IMR-90 (cell line): ENCODE measurements at regions not wholly inside any gene's neighbourhood (a gene's known extent, or its start where the extent isn't known, plus 50 kb on each side); places are given as distances from the start of the nearest gene placed in this dataset.

ENCODE experiments used
- ATAC-seq: fragments of 200-7000 bp; cut with Tn5 transposase; 2 replicates; pipeline ENCODE4 v1.9.1; 2020; ENCODE audit warnings: low read depth, mild to moderate bottlenecking, moderate library complexity
- BruUV-seq: library from RNA; stranded (reverse); fragments of 400-500 nt; replicated peaks from 2 replicates; lab custom pipeline; 2021; lab: Mats Ljungman, UMichigan
- CTCF ChIA-PET: fragments of 300-600 bp; formaldehyde crosslinking; extraction: SDS; loops from one replicate; lab custom pipeline; 2021; ENCODE audit warnings: antibody characterized with exemption; lab: Yijun Ruan, JAX
- POLR2A ChIA-PET: fragments of 300-600 bp; sonication (Branson Sonifier 250); formaldehyde crosslinking; loops from one replicate; lab custom pipeline; 2022; ENCODE audit warnings: antibody characterized with exemption; ENCODE audit not compliant: unreplicated experiment; lab: Charles Lee
- DNase-seq: peaks from one replicate; pipeline ENCODE4 v3.0.0; 2013
- H2AFZ ChIP-seq: replicated peaks from 2 replicates; pipeline ENCODE3; 2013; ENCODE audit warnings: low read length, mild to moderate bottlenecking; ENCODE audit not compliant: poor library complexity
- H2AK5ac ChIP-seq: 2 replicates; pipeline ENCODE4 v1.6.1; 2013; ENCODE audit warnings: low read depth, low read length, inconsistent platforms
- H2AK9ac ChIP-seq: replicated peaks from 2 replicates; pipeline ENCODE3; 2013; ENCODE audit warnings: mild to moderate bottlenecking, low read depth, low read length, moderate library complexity; ENCODE audit not compliant: poor library complexity
- H2BK120ac ChIP-seq: 2 replicates; pipeline ENCODE4 v1.6.1; 2013; ENCODE audit warnings: low read depth, low read length, inconsistent platforms
- H2BK15ac ChIP-seq: 3 replicates; pipeline ENCODE4 v1.6.1; 2013; ENCODE audit warnings: low read depth, low read length, inconsistent platforms
- H2BK20ac ChIP-seq: 2 replicates; pipeline ENCODE4 v1.6.1; 2013; ENCODE audit warnings: low read depth, mild to moderate bottlenecking, inconsistent platforms, low read length, moderate library complexity
- H2BK5ac ChIP-seq: 2 replicates; pipeline ENCODE4 v1.6.1; 2013; ENCODE audit warnings: mild to moderate bottlenecking, low read depth, low read length, inconsistent platforms; ENCODE audit not compliant: poor library complexity, severe bottlenecking
- H3K14ac ChIP-seq: replicated peaks from 2 replicates; pipeline ENCODE4 v1.6.1; 2013; ENCODE audit warnings: low read depth, low read length, inconsistent platforms
- H3K18ac ChIP-seq: 2 replicates; pipeline ENCODE4 v1.6.1; 2013; ENCODE audit warnings: low read depth, low read length, control low read depth
- H3K23ac ChIP-seq: 2 replicates; pipeline ENCODE4 v1.6.1; 2013; ENCODE audit warnings: low read depth, low read length, inconsistent platforms
- H3K27ac ChIP-seq: 2 replicates; pipeline ENCODE4 v1.5.1; 2013; ENCODE audit warnings: mild to moderate bottlenecking, control low read depth, low read length; ENCODE audit not compliant: insufficient read depth
- H3K27me3 ChIP-seq: 2 replicates; pipeline ENCODE4 v1.6.1; 2013; ENCODE audit warnings: low read length; ENCODE audit not compliant: control insufficient read depth, insufficient read depth
- H3K36me3 ChIP-seq: 2 replicates; pipeline ENCODE4 v1.6.1; 2013; ENCODE audit warnings: low read length, mixed read lengths; ENCODE audit not compliant: control insufficient read depth, insufficient read depth
- H3K4ac ChIP-seq: 2 replicates; pipeline ENCODE4 v1.6.1; 2013; ENCODE audit warnings: low read depth, low read length, inconsistent platforms
- H3K4me1 ChIP-seq: 2 replicates; pipeline ENCODE4 v1.6.1; 2013; ENCODE audit warnings: low read length, mixed read lengths; ENCODE audit not compliant: control insufficient read depth, insufficient read depth
- H3K4me2 ChIP-seq: 2 replicates; pipeline ENCODE4 v1.6.1; 2013; ENCODE audit warnings: low read depth, mild to moderate bottlenecking, control low read depth, low read length, moderate library complexity
- H3K4me3 ChIP-seq: 2 replicates; pipeline ENCODE4 v1.5.1; 2013; ENCODE audit warnings: low read depth, mild to moderate bottlenecking, control low read depth, low read length, moderate library complexity; ENCODE audit not compliant: insufficient read depth
- H3K56ac ChIP-seq: 2 replicates; pipeline ENCODE4 v1.6.1; 2013; ENCODE audit warnings: low read length, inconsistent platforms; ENCODE audit not compliant: insufficient read depth; ENCODE audit errors: extremely low read depth
- H3K79me1 ChIP-seq, 2 experiments: 2 replicates each; pipeline ENCODE4 v1.6.1; 2013; ENCODE audit warnings: low read length in 2 of 2, inconsistent platforms in 1 of 2, low read depth in 1 of 2
- H3K9ac ChIP-seq: 2 replicates; pipeline ENCODE4 v1.6.1; 2013; ENCODE audit warnings: low read depth, low read length, control low read depth
- H3K9me1 ChIP-seq: 2 replicates; pipeline ENCODE4 v1.6.1; 2013; ENCODE audit warnings: low read length, inconsistent platforms; ENCODE audit not compliant: insufficient read depth
- H3K9me3 ChIP-seq: 2 replicates; pipeline ENCODE4 v1.6.1; 2013; ENCODE audit warnings: low read length; ENCODE audit not compliant: control insufficient read depth, insufficient read depth
- H4K20me1 ChIP-seq: 2 replicates; pipeline ENCODE4 v1.6.1; 2013; ENCODE audit warnings: low read length, inconsistent platforms; ENCODE audit not compliant: insufficient read depth
- H4K5ac ChIP-seq: 2 replicates; pipeline ENCODE4 v1.6.1; 2013; ENCODE audit warnings: mild to moderate bottlenecking, low read depth, low read length, control low read depth
- H4K8ac ChIP-seq, 2 experiments: 2 replicates each; pipeline ENCODE4 v1.6.1; 2013; ENCODE audit warnings: low read depth in 2 of 2, low read length in 2 of 2, control low read depth in 1 of 2, inconsistent platforms in 1 of 2
- H4K91ac ChIP-seq: 2 replicates; pipeline ENCODE4 v1.6.1; 2013; ENCODE audit warnings: low read depth, low read length, inconsistent platforms; ENCODE audit not compliant: insufficient read depth
- BHLHE40 ChIP-seq: fragments of 150-350 bp; IDR thresholded peaks from 2 replicates; pipeline ENCODE4 v1.6.1; 2016; ENCODE audit warnings: mild to moderate bottlenecking, low read depth, low read length
- CEBPB ChIP-seq: IDR thresholded peaks from 2 replicates; pipeline ENCODE4 v1.6.1; 2012; ENCODE audit warnings: low read depth, low read length, improper control_type of control experiment
- CHD1 ChIP-seq: IDR thresholded peaks from 2 replicates; pipeline ENCODE4 v1.6.1; 2012; ENCODE audit warnings: low read depth, low read length, improper control_type of control experiment
- FOS ChIP-seq: fragments of 150-350 bp; IDR thresholded peaks from 2 replicates; pipeline ENCODE4 v1.6.1; 2016; ENCODE audit warnings: low read depth, low read length
- MAFK ChIP-seq: IDR thresholded peaks from 2 replicates; pipeline ENCODE4 v1.6.1; 2012; ENCODE audit warnings: low read depth, low read length, improper control_type of control experiment
- MAZ ChIP-seq: IDR thresholded peaks from 2 replicates; pipeline ENCODE4 v1.6.1; 2012; ENCODE audit warnings: low read depth, mild to moderate bottlenecking, low read length, improper control_type of control experiment, moderate library complexity, borderline replicate concordance
- MXI1 ChIP-seq: IDR thresholded peaks from 2 replicates; pipeline ENCODE4 v1.6.1; 2012; ENCODE audit warnings: low read depth, mild to moderate bottlenecking, low read length, moderate library complexity, borderline replicate concordance
- NFE2L2 ChIP-seq: fragments of 150-350 bp; IDR thresholded peaks from 2 replicates; pipeline ENCODE4 v1.6.1; 2016; ENCODE audit warnings: low read depth, mild to moderate bottlenecking, low read length
- POLR2A ChIP-seq: IDR thresholded peaks from 2 replicates; pipeline ENCODE4 v1.6.1; 2012; ENCODE audit warnings: mild to moderate bottlenecking, low read depth, low read length
- RAD21 ChIP-seq: IDR thresholded peaks from 2 replicates; pipeline ENCODE4 v1.6.1; 2012; ENCODE audit warnings: low read length, improper control_type of control experiment
- RCOR1 ChIP-seq: IDR thresholded peaks from 2 replicates; pipeline ENCODE4 v1.6.1; 2012; ENCODE audit warnings: mild to moderate bottlenecking, low read length, improper control_type of control experiment; ENCODE audit not compliant: insufficient replicate concordance
- RFX5 ChIP-seq: IDR thresholded peaks from 2 replicates; pipeline ENCODE4 v1.8.0; 2012; ENCODE audit warnings: low read depth, mild to moderate bottlenecking, low read length, moderate library complexity
- SMC3 ChIP-seq: fragments of 150-350 bp; IDR thresholded peaks from 2 replicates; pipeline ENCODE4 v1.6.1; 2016; ENCODE audit warnings: low read depth, mild to moderate bottlenecking, antibody characterized with exemption, low read length, moderate library complexity
- USF2 ChIP-seq: fragments of 150-350 bp; IDR thresholded peaks from 2 replicates; pipeline ENCODE4 v1.6.1; 2017; ENCODE audit warnings: mild to moderate bottlenecking, antibody characterized with exemption, low read length, low read depth
- WGBS, 2 experiments: methylation state at CpG; one replicate each; pipeline versions ENCODE4 v1.1.5 to v1.1.7; 2013; ENCODE audit warnings: missing lambda C conversion rate in 2 of 2; ENCODE audit not compliant: insufficient read length in 1 of 2; ENCODE audit errors: extremely low coverage in 2 of 2; 5-methylcytosine and 5-hydroxymethylcytosine counted together
- dilution Hi-C: fragments of 300-500 bp; cut with HindIII; formaldehyde crosslinking; loops from one replicate; pipeline ENCODE4 v1.14.3; 2018; ENCODE audit warnings: low sequenced_read_pairs; ENCODE audit not compliant: unreplicated experiment
- in situ Hi-C: fragments of 300-500 bp; cut with MboI; formaldehyde crosslinking; loops from 3 replicates; pipeline ENCODE4 v1.14.3; 2019; ENCODE audit warnings: low sequenced_read_pairs, inconsistent platforms, mixed read lengths
- intact Hi-C: fragments of 100-400 bp; cut with micrococcal nuclease; formaldehyde crosslinking; loops from 2 replicates; pipeline ENCODE4 v1.10.0; 2022
- TF ChIP-seq, protein P1 (sequence below): conservative IDR thresholded peaks from 2 replicates; pipeline ENCODE4 v1.5.1; 2012; ENCODE audit warnings: mild to moderate bottlenecking, low read depth, low read length, improper control_type of control experiment
- TF ChIP-seq, protein P2 (sequence below): fragments of 150-350 bp; IDR thresholded peaks from 2 replicates; pipeline ENCODE4 v1.6.1; 2016; ENCODE audit warnings: low read depth, mild to moderate bottlenecking, low read length, moderate library complexity, borderline replicate concordance

- H2AK5ac ChIP-seq = peak overlapping the region; percentile 61
- H3K56ac ChIP-seq = no peak overlapping the region
- no peak overlapping the region for H3K27ac ChIP-seq
- in situ Hi-C loops (no loop called here), intact Hi-C loops (no loop called here), dilution Hi-C loops (no loop called here)
- peaks cover 2% of the 10 kb centered on the region; the same call in 1 of the 2 replicates for H3K27me3 ChIP-seq
- no peak overlapping the region for H3K4me2 ChIP-seq
- no peak overlapping the region for H2BK120ac ChIP-seq
- no peak for TF ChIP-seq CEBPB
- no peak for TF ChIP-seq RCOR1
- TF ChIP-seq RAD21 = no peak
- no peak for TF ChIP-seq USF2
- TF ChIP-seq MAFK = no peak
- no peak for TF ChIP-seq POLR2A
- TF ChIP-seq, protein P1, sequence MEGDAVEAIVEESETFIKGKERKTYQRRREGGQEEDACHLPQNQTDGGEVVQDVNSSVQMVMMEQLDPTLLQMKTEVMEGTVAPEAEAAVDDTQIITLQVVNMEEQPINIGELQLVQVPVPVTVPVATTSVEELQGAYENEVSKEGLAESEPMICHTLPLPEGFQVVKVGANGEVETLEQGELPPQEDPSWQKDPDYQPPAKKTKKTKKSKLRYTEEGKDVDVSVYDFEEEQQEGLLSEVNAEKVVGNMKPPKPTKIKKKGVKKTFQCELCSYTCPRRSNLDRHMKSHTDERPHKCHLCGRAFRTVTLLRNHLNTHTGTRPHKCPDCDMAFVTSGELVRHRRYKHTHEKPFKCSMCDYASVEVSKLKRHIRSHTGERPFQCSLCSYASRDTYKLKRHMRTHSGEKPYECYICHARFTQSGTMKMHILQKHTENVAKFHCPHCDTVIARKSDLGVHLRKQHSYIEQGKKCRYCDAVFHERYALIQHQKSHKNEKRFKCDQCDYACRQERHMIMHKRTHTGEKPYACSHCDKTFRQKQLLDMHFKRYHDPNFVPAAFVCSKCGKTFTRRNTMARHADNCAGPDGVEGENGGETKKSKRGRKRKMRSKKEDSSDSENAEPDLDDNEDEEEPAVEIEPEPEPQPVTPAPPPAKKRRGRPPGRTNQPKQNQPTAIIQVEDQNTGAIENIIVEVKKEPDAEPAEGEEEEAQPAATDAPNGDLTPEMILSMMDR = no peak
- TF ChIP-seq MXI1 = no peak
- no peak for TF ChIP-seq NFE2L2
- no peak for TF ChIP-seq MAZ
- no peak for TF ChIP-seq RFX5
- TF ChIP-seq FOS = no peak
- no peak for TF ChIP-seq BHLHE40
- no peak for TF ChIP-seq SMC3
- no peak for TF ChIP-seq CHD1
- TF ChIP-seq, protein P2, sequence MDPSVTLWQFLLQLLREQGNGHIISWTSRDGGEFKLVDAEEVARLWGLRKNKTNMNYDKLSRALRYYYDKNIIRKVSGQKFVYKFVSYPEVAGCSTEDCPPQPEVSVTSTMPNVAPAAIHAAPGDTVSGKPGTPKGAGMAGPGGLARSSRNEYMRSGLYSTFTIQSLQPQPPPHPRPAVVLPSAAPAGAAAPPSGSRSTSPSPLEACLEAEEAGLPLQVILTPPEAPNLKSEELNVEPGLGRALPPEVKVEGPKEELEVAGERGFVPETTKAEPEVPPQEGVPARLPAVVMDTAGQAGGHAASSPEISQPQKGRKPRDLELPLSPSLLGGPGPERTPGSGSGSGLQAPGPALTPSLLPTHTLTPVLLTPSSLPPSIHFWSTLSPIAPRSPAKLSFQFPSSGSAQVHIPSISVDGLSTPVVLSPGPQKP = no peak
- POLR2A ChIA-PET = no interaction called here
- H4K91ac ChIP-seq = no peak overlapping the region
- no peak overlapping the region for H3K23ac ChIP-seq
- H3K9ac ChIP-seq = no peak overlapping the region
- no peaks in the 10 kb centered on the region for H3K4me1 ChIP-seq
- CTCF ChIA-PET = no interaction called here
- 100% methylated on average over 1 of the region's 3 CpGs; no CpG with 5 or more reads in 1 of the 2 experiments for WGBS, 2 experiments
- no peak overlapping the region for H4K5ac ChIP-seq
- H3K4me3 ChIP-seq = no peak overlapping the region
- ATAC-seq (no peak), DNase-seq (no peak)
- H3K4ac ChIP-seq = no peak overlapping the region
- no peak overlapping the region for H2BK15ac ChIP-seq
- no peaks in the 10 kb centered on the region for H3K79me1 ChIP-seq
- H3K18ac ChIP-seq = no peak overlapping the region
- H4K20me1 ChIP-seq = no peaks in the 10 kb centered on the region
- no peak overlapping the region for H2BK20ac ChIP-seq
- H3K9me1 ChIP-seq = no peaks in the 10 kb centered on the region
- H2AFZ ChIP-seq = no peak overlapping the region
- no TSS peak for BruUV-seq
- no peak overlapping the region for H4K8ac ChIP-seq
- H2AK9ac ChIP-seq = peak overlapping the region; percentile 5
- H3K9me3 ChIP-seq = peaks cover 4% of the 10 kb centered on the region; the same call in 1 of the 2 replicates
- no peaks in the 10 kb centered on the region for H3K36me3 ChIP-seq
- no peak overlapping the region for H3K14ac ChIP-seq
- H2BK5ac ChIP-seq = no peak overlapping the region
Observed at GRCh38 chr10:21343087-21343486, 182.4 kb downstream of the SKIDA1 start.
